HG02938 (cell line): ENCODE measurements at regions not wholly inside any gene's neighbourhood (a gene's known extent, or its start where the extent isn't known, plus 50 kb on each side); places are given as distances from the start of the nearest gene placed in this dataset.

Source experiments
- ATAC-seq: cut with Tn5 transposase; IDR thresholded peaks from one replicate; pipeline ENCODE4 v1.9.1; 2021; ENCODE audit warnings: mild to moderate bottlenecking, moderate library complexity; ENCODE audit not compliant: unreplicated experiment

GRCh38 chr7:67547183-67547907 is 550.7 kb downstream of the TYW1 start:
- ATAC-seq: no peak

GRCh38 chr7:67549126-67549525 is 552.5 kb downstream of the TYW1 start:
- ATAC-seq: no peak

- no peak for ATAC-seq
These were observed 554.3 kb downstream of the TYW1 start for GRCh38 chr7:67550801-67551436.

- no peak for ATAC-seq
These were observed 556.1 kb downstream of the TYW1 start for GRCh38 chr7:67552738-67553137.

- no peak for ATAC-seq
These were observed 556.7 kb downstream of the TYW1 start for GRCh38 chr7:67553378-67553777.

GRCh38 chr7:67554986-67555385 is 558.4 kb downstream of the TYW1 start:
- no peak for ATAC-seq

GRCh38 chr7:67564959-67565358 is 568.3 kb downstream of the TYW1 start:
- no peak for ATAC-seq

GRCh38 chr7:67566101-67566500 is 569.5 kb downstream of the TYW1 start:
- ATAC-seq: no peak

- ATAC-seq: no peak
These were observed 574.5 kb downstream of the TYW1 start for GRCh38 chr7:67571026-67571545.

- ATAC-seq: no peak
These were observed 577.0 kb downstream of the TYW1 start for GRCh38 chr7:67573639-67574038.

GRCh38 chr7:67588631-67589030 is 592.0 kb downstream of the TYW1 start:
- ATAC-seq: no peak

- no peak for ATAC-seq
These were observed 592.5 kb downstream of the TYW1 start for GRCh38 chr7:67589183-67589582.

- ATAC-seq: no peak
These were observed 594.0 kb downstream of the TYW1 start for GRCh38 chr7:67590649-67591048.

GRCh38 chr7:67593794-67594193 is 597.2 kb downstream of the TYW1 start:
- ATAC-seq: no peak

GRCh38 chr7:67595431-67596180 is 599.0 kb downstream of the TYW1 start:
- ATAC-seq: no peak

GRCh38 chr7:67597161-67597560 is 600.5 kb downstream of the TYW1 start:
- no peak for ATAC-seq

- ATAC-seq: no peak
These were observed 601.8 kb downstream of the TYW1 start for GRCh38 chr7:67598469-67598868.

GRCh38 chr7:67599331-67600062 is 602.9 kb downstream of the TYW1 start:
- ATAC-seq: no peak

GRCh38 chr7:67602246-67602887 is 605.7 kb downstream of the TYW1 start:
- ATAC-seq: no peak
